Astrocyte (in vitro differentiated cells and primary cell): ENCODE measurements at regions not wholly inside any gene's neighbourhood (a gene's known extent, or its start where the extent isn't known, plus 50 kb on each side); places are given as distances from the start of the nearest gene placed in this dataset.

ENCODE experiments used
- DNase-seq: peaks from one replicate; pipeline ENCODE4 v3.0.0-alpha.2; 2010; ENCODE audit warnings: low read depth
- FAIRE-seq: peaks from 2 replicates; lab custom pipeline; 2011; peaks lifted over from hg19 to GRCh38; lab: Jason Lieb, UNC
- H2AFZ ChIP-seq: 2 replicates; pipeline ENCODE4 v1.6.0; 2012; ENCODE audit warnings: low read depth, low read length, inconsistent platforms
- H3K27ac ChIP-seq: 2 replicates; pipeline ENCODE4 v1.5.1; 2011; ENCODE audit warnings: low read depth, low read length, inconsistent platforms
- H3K27me3 ChIP-seq: 2 replicates; pipeline ENCODE4 v1.6.0; 2011; ENCODE audit warnings: low read length, inconsistent platforms; ENCODE audit not compliant: insufficient read depth
- H3K36me3 ChIP-seq: 2 replicates; pipeline ENCODE4 v1.5.1; 2011; ENCODE audit warnings: low read length, inconsistent platforms; ENCODE audit not compliant: insufficient read depth
- H3K4me1 ChIP-seq: 2 replicates; pipeline ENCODE4 v1.5.1; 2011; ENCODE audit warnings: low read length, inconsistent platforms; ENCODE audit not compliant: insufficient read depth
- H3K4me2 ChIP-seq: 2 replicates; pipeline ENCODE4 v1.6.0; 2012; ENCODE audit warnings: low read length, inconsistent platforms
- H3K4me3 ChIP-seq: 2 replicates; pipeline ENCODE4 v1.5.1; 2011; ENCODE audit warnings: low read depth, mild to moderate bottlenecking, low read length, inconsistent platforms; ENCODE audit not compliant: insufficient read depth
- H3K79me2 ChIP-seq: 2 replicates; pipeline ENCODE4 v1.6.0; 2012; ENCODE audit warnings: mild to moderate bottlenecking, low read length, inconsistent platforms; ENCODE audit not compliant: insufficient read depth
- H3K9ac ChIP-seq: 2 replicates; pipeline ENCODE4 v1.6.0; 2012; ENCODE audit warnings: mild to moderate bottlenecking, low read length, inconsistent platforms
- H3K9me3 ChIP-seq: 2 replicates; pipeline ENCODE4 v1.5.1; 2012; ENCODE audit warnings: low read depth, mild to moderate bottlenecking, low read length, inconsistent platforms; ENCODE audit not compliant: insufficient read depth
- H4K20me1 ChIP-seq: 2 replicates; pipeline ENCODE4 v1.6.0; 2012; ENCODE audit warnings: low read length, inconsistent platforms; ENCODE audit not compliant: insufficient read depth
- H3K27ac Mint-ChIP-seq: one replicate; pipeline ENCODE4 v1.8.0; 2021; ENCODE audit warnings: mild to moderate bottlenecking, mixed read lengths; ENCODE audit not compliant: unreplicated experiment
- H3K27me3 Mint-ChIP-seq: one replicate; pipeline ENCODE4 v1.8.0; 2021; ENCODE audit warnings: low read depth, mixed read lengths; ENCODE audit not compliant: unreplicated experiment
- H3K36me3 Mint-ChIP-seq: one replicate; pipeline ENCODE4 v1.8.0; 2021; ENCODE audit warnings: low read depth, mixed read lengths; ENCODE audit not compliant: unreplicated experiment
- H3K4me1 Mint-ChIP-seq: one replicate; pipeline ENCODE4 v1.8.0; 2021; ENCODE audit warnings: low read depth, mixed read lengths; ENCODE audit not compliant: unreplicated experiment
- H3K4me3 Mint-ChIP-seq: one replicate; pipeline ENCODE4 v1.8.0; 2021; ENCODE audit warnings: mild to moderate bottlenecking, moderate library complexity, mixed read lengths; ENCODE audit not compliant: unreplicated experiment
- H3K9me3 Mint-ChIP-seq: one replicate; pipeline ENCODE4 v1.8.0; 2021; ENCODE audit warnings: mild to moderate bottlenecking, mixed read lengths; ENCODE audit not compliant: unreplicated experiment
- EZH2 ChIP-seq: IDR thresholded peaks from 2 replicates; pipeline ENCODE4 v1.6.1; 2012; ENCODE audit warnings: mild to moderate bottlenecking, low read length, inconsistent platforms; ENCODE audit not compliant: insufficient read depth
- TF ChIP-seq, protein P1 (sequence below): IDR thresholded peaks from 2 replicates; pipeline ENCODE4 v1.5.1; 2011; ENCODE audit warnings: low read depth, mild to moderate bottlenecking, inconsistent platforms, low read length, moderate library complexity; ENCODE audit not compliant: insufficient read depth

DNA sequence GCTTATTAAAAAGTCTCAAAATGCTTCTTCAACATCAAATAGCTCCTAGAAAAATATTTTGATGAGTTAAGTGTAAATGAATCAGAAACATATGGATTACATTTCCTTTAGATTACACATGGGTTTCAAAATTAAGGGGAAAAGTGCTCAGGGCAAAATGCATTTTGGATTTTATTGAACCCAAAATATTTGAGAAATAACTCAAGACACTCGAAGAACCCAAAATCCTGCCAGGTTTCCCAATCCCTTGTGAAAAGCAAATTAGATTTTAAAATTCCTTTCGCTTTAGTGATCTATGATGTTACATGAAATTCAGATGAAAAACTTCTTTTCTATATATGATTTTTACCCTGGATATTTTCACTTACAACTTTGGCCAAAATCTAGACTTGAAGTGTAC is 847.4 kb upstream of the SOX9 start:
- no peak for DNase-seq
- H3K4me3 ChIP-seq: no peak overlapping the region
- H3K27ac Mint-ChIP-seq: no peak overlapping the region
- no peaks in the 10 kb centered on the region for H3K4me1 ChIP-seq
- no peaks in the 10 kb centered on the region for H3K9me3 ChIP-seq
- TF ChIP-seq, protein P1, sequence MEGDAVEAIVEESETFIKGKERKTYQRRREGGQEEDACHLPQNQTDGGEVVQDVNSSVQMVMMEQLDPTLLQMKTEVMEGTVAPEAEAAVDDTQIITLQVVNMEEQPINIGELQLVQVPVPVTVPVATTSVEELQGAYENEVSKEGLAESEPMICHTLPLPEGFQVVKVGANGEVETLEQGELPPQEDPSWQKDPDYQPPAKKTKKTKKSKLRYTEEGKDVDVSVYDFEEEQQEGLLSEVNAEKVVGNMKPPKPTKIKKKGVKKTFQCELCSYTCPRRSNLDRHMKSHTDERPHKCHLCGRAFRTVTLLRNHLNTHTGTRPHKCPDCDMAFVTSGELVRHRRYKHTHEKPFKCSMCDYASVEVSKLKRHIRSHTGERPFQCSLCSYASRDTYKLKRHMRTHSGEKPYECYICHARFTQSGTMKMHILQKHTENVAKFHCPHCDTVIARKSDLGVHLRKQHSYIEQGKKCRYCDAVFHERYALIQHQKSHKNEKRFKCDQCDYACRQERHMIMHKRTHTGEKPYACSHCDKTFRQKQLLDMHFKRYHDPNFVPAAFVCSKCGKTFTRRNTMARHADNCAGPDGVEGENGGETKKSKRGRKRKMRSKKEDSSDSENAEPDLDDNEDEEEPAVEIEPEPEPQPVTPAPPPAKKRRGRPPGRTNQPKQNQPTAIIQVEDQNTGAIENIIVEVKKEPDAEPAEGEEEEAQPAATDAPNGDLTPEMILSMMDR: no peak
- TF ChIP-seq EZH2: no peak
- no peak overlapping the region for H3K4me2 ChIP-seq
- FAIRE-seq: no peak
- H3K4me3 Mint-ChIP-seq: no peak overlapping the region
- H3K36me3 Mint-ChIP-seq: no peaks in the 10 kb centered on the region
- H3K27ac ChIP-seq: no peak overlapping the region
- H3K27me3 ChIP-seq: no peaks in the 10 kb centered on the region
- peaks cover 4% of the 10 kb centered on the region for H3K27me3 Mint-ChIP-seq
- no peaks in the 10 kb centered on the region for H4K20me1 ChIP-seq
- H3K4me1 Mint-ChIP-seq: no peaks in the 10 kb centered on the region
- H3K79me2 ChIP-seq: no peaks in the 10 kb centered on the region
- no peaks in the 10 kb centered on the region for H3K9me3 Mint-ChIP-seq
- no peak overlapping the region for H3K9ac ChIP-seq
- H3K36me3 ChIP-seq: no peaks in the 10 kb centered on the region
- H2AFZ ChIP-seq: no peak overlapping the region

DNA sequence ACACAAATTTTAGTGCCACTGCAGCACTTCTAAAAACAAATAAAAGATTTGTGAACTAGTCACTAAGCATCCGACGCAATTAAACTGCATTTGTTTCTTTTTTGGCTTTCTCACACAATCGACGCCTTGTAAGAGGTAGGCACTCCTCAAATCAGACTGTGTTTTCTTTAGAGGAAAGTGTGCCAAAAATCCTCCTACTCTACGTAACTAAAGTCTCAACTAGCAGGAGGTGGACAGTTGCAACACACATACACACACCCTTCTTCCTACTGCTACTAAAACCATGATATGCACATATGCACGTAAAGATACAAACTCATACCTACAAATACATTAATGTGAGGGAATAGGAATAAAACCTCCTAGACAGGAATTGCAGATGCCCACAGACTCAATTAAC is 844.7 kb upstream of the SOX9 start:
- H4K20me1 ChIP-seq: no peaks in the 10 kb centered on the region
- H3K4me3 ChIP-seq: no peak overlapping the region
- no peak overlapping the region for H3K4me2 ChIP-seq
- no peaks in the 10 kb centered on the region for H3K9me3 ChIP-seq
- TF ChIP-seq, protein P1: no peak
- no peak for TF ChIP-seq EZH2
- DNase-seq: peak; percentile 59
- no peak overlapping the region for H3K27ac ChIP-seq
- H3K4me1 Mint-ChIP-seq: no peaks in the 10 kb centered on the region
- H3K27ac Mint-ChIP-seq: no peak overlapping the region
- H3K9me3 Mint-ChIP-seq: no peaks in the 10 kb centered on the region
- no peaks in the 10 kb centered on the region for H3K79me2 ChIP-seq
- no peaks in the 10 kb centered on the region for H3K4me1 ChIP-seq
- H3K36me3 Mint-ChIP-seq: no peaks in the 10 kb centered on the region
- no peak overlapping the region for H3K4me3 Mint-ChIP-seq
- H3K27me3 ChIP-seq: no peaks in the 10 kb centered on the region
- no peaks in the 10 kb centered on the region for H3K27me3 Mint-ChIP-seq
- no peak overlapping the region for H3K9ac ChIP-seq
- no peak for FAIRE-seq
- H2AFZ ChIP-seq: no peak overlapping the region
- no peaks in the 10 kb centered on the region for H3K36me3 ChIP-seq

DNA sequence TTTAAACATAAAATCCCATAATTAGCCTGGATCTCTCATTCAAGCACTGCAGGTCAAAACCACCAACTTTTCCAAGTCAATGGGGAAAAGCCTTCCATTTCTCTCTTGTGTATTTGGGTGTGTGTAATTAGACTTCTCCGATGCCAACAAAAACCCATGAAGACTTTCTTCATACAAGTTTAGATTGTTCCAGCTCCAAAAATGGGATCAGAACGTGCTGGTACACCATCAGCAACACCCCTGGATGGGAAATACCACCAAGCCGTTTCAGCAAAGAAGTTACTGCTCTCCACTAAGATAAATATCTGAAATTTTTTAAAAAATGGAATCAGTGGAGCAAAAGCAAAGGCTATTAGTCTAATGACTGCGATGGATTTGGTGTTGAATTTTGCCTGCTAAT is 837.3 kb upstream of the SOX9 start:
- DNase-seq (no peak), FAIRE-seq (no peak)
- H2AFZ ChIP-seq: no peak overlapping the region
- no peak overlapping the region for H3K4me2 ChIP-seq
- no peak overlapping the region for H3K4me3 ChIP-seq
- Mint-ChIP-seq H3K9me3 (no peaks in the 10 kb centered on the region), H3K4me3 (no peak overlapping the region), H3K27me3 (peaks cover 8% of the 10 kb centered on the region), H3K27ac (no peak overlapping the region), H3K36me3 (no peaks in the 10 kb centered on the region), H3K4me1 (peaks cover 5% of the 10 kb centered on the region)
- H3K36me3 ChIP-seq: no peaks in the 10 kb centered on the region
- H3K79me2 ChIP-seq: no peaks in the 10 kb centered on the region
- H3K9me3 ChIP-seq: no peaks in the 10 kb centered on the region
- H3K4me1 ChIP-seq: peaks cover 3% of the 10 kb centered on the region
- H3K27me3 ChIP-seq: no peaks in the 10 kb centered on the region
- no peak overlapping the region for H3K27ac ChIP-seq
- H4K20me1 ChIP-seq: no peaks in the 10 kb centered on the region
- no peak overlapping the region for H3K9ac ChIP-seq
- no peak for TF ChIP-seq EZH2
- TF ChIP-seq, protein P1: no peak
